ENCODE measurements at regions not wholly inside any gene's neighbourhood (a gene's known extent, or its start where the extent isn't known, plus 50 kb on each side); places are given as distances from the start of the nearest gene placed in this dataset.

DNA sequence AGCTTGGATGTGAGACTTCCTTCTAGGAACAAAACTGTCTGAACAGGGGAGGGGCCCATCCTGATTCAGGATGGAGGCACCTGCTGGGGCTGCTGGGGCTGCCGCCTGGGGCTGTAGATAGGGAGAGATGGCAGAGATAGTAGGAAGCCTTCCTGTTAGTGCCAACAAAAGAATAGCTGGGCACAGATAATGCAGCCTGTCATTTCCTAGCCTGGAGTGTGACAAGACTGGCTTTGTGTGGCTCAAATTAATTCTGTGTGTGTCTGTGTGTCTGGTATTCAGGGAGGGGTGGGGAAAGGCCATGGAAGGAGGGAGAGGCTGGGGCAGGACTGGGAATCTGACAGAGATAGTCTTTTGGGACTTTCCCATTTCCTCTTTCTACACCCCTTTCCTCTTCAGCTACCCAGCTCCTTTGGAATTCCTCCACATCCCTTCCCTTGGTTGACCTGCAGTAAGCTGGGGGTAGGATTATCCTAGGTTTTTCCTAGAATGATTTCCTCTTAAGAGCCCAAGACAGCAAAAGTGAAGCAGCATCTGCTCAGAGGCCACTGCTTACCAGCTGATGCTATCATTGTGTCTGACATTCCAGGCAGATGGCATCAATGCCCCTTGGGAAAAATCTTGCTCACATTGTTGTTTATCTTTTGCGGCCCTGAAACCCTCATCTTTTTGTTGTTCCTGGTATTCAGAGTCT, 144.9 kb upstream of the LHCGR start:
- TF ChIP-seq, protein P1, sequence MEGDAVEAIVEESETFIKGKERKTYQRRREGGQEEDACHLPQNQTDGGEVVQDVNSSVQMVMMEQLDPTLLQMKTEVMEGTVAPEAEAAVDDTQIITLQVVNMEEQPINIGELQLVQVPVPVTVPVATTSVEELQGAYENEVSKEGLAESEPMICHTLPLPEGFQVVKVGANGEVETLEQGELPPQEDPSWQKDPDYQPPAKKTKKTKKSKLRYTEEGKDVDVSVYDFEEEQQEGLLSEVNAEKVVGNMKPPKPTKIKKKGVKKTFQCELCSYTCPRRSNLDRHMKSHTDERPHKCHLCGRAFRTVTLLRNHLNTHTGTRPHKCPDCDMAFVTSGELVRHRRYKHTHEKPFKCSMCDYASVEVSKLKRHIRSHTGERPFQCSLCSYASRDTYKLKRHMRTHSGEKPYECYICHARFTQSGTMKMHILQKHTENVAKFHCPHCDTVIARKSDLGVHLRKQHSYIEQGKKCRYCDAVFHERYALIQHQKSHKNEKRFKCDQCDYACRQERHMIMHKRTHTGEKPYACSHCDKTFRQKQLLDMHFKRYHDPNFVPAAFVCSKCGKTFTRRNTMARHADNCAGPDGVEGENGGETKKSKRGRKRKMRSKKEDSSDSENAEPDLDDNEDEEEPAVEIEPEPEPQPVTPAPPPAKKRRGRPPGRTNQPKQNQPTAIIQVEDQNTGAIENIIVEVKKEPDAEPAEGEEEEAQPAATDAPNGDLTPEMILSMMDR (IDR thresholded peaks at IDR 0.05), result no peak
- no peak for TF ChIP-seq POLR2A (IDR thresholded peaks at IDR 0.05)

All from thyroid gland (tissue), 4 donors.